IPS DF 4.7 (cell line): ENCODE measurements at regions not wholly inside any gene's neighbourhood (a gene's known extent, or its start where the extent isn't known, plus 50 kb on each side); places are given as distances from the start of the nearest gene placed in this dataset.
A peak's percentile ranks its signal among the peaks of the same experiment; 100 is the strongest.

Experiments used
- DNase-seq: peaks from one replicate; pipeline ENCODE4 v3.0.0-alpha.2; 2013; ENCODE audit warnings: low spot score; ENCODE audit errors: extremely low read depth

- DNase-seq = no peak
Observed at GRCh38 chr11:70736937-70737640, 338.8 kb downstream of the CTTN start.

- DNase-seq = no peak
Observed at GRCh38 chr11:70737816-70738630, 339.7 kb downstream of the CTTN start.

- DNase-seq = no peak
Observed at GRCh38 chr11:70738661-70739060, 340.3 kb downstream of the CTTN start.

- no peak for DNase-seq
Observed at GRCh38 chr11:70739091-70739490, 340.8 kb downstream of the CTTN start.

- no peak for DNase-seq
Observed at GRCh38 chr11:70739811-70740487, 341.6 kb downstream of the CTTN start.

GRCh38 chr11:70740488-70740851 lies 342.1 kb downstream of the CTTN start:
- DNase-seq = no peak

GRCh38 chr11:70741085-70741484 lies 342.8 kb downstream of the CTTN start:
- no peak for DNase-seq

GRCh38 chr11:70742553-70743291 lies 344.4 kb downstream of the CTTN start:
- DNase-seq = no peak

- no peak for DNase-seq
Observed at GRCh38 chr11:70743329-70743728, 345.0 kb downstream of the CTTN start.

- DNase-seq = no peak
Observed at GRCh38 chr11:70743941-70744351, 345.6 kb downstream of the CTTN start.

- no peak for DNase-seq
Observed at GRCh38 chr11:70744396-70745185, 346.3 kb downstream of the CTTN start.

- no peak for DNase-seq
Observed at GRCh38 chr11:70745451-70745850, 347.1 kb downstream of the CTTN start.

- no peak for DNase-seq
Observed at GRCh38 chr11:70745941-70746340, 347.6 kb downstream of the CTTN start.

- DNase-seq = no peak
Observed at GRCh38 chr11:70746351-70746750, 348.0 kb downstream of the CTTN start.

- no peak for DNase-seq
Observed at GRCh38 chr11:70747285-70747684, 349.0 kb downstream of the CTTN start.

GRCh38 chr11:70747921-70748320 lies 349.6 kb downstream of the CTTN start:
- DNase-seq = no peak

- DNase-seq = no peak
Observed at GRCh38 chr11:70751142-70751734, 352.9 kb downstream of the CTTN start.

- DNase-seq = peak; percentile 41
Observed at GRCh38 chr11:70755410-70756158, 357.3 kb downstream of the CTTN start.

- no peak for DNase-seq
Observed at GRCh38 chr11:70756341-70756740, 358.0 kb downstream of the CTTN start.

GRCh38 chr11:70756756-70757155 lies 358.4 kb downstream of the CTTN start:
- no peak for DNase-seq
